ENCODE measurements at regions not wholly inside any gene's neighbourhood (a gene's known extent, or its start where the extent isn't known, plus 50 kb on each side); places are given as distances from the start of the nearest gene placed in this dataset.

DNA sequence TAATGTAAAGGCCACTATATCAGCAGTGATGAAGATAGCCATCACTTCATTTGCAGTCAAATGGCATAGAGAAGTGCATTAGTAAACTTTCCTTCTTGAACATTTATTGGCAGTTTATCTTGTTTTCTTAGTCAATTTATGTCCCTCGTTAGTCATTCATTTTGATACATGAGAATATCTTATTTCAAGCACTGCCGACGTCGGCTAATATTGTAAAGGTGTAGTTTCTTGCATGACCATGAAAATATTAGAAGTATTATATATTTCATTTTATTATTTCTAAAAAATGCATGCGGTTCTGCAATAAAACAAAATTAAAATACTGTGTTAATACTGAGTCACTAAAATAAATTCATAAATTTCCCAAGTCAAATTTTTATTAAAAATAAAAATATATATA, 751.6 kb upstream of the ROBO1 start:
- DNase-seq (ENCODE audit: low spot score in 2 of 2) = no peak
- H3K4me3 ChIP-seq (ENCODE audit: low read depth, poor library complexity, severe bottlenecking) = no peak overlapping the region
- whole genome bisulfite sequencing, 2 donors = 90 to 92% methylated on average over 5 of the region's 5 CpGs
- TF ChIP-seq POLR2A (IDR thresholded peaks at IDR 0.05) = no peak
- TF ChIP-seq, protein P1, sequence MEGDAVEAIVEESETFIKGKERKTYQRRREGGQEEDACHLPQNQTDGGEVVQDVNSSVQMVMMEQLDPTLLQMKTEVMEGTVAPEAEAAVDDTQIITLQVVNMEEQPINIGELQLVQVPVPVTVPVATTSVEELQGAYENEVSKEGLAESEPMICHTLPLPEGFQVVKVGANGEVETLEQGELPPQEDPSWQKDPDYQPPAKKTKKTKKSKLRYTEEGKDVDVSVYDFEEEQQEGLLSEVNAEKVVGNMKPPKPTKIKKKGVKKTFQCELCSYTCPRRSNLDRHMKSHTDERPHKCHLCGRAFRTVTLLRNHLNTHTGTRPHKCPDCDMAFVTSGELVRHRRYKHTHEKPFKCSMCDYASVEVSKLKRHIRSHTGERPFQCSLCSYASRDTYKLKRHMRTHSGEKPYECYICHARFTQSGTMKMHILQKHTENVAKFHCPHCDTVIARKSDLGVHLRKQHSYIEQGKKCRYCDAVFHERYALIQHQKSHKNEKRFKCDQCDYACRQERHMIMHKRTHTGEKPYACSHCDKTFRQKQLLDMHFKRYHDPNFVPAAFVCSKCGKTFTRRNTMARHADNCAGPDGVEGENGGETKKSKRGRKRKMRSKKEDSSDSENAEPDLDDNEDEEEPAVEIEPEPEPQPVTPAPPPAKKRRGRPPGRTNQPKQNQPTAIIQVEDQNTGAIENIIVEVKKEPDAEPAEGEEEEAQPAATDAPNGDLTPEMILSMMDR (IDR thresholded peaks at IDR 0.05) = no peak
- intact Hi-C loops (cut with DNase I; ENCODE audit: low total_unique reads) = no loop called here

DNA sequence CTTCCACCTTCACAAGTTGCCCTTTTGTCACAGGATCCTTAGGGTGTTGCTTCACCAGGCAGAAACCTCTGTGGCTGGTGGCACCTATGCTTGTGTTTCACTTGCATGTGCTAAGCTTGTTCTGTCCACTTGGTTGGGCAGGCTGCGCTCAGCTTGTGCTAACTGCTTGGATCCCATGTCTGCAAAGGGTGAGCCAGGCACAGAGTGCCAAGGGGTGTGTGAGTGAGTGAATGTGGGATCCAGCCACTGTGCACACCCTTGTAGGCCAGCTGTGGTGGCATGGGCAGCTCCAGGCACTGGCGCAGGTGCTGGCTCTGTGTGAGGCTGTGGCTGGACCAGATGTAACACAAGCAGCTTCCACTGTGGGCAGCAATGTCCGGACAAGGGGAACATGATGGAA, 728.7 kb upstream of the ROBO1 start:
- no peak overlapping the region for H3K4me3 ChIP-seq (ENCODE audit: low read depth, poor library complexity, severe bottlenecking)
- TF ChIP-seq, protein P1 (IDR thresholded peaks at IDR 0.05) = no peak
- no peak for TF ChIP-seq POLR2A (IDR thresholded peaks at IDR 0.05)
- WGBS, 2 donors = 92 to 97% methylated on average over 3 of the region's 3 CpGs
- no peak for DNase-seq (ENCODE audit: low spot score in 2 of 2)
- intact Hi-C loops (cut with DNase I; ENCODE audit: low total_unique reads) = no loop called here

DNA sequence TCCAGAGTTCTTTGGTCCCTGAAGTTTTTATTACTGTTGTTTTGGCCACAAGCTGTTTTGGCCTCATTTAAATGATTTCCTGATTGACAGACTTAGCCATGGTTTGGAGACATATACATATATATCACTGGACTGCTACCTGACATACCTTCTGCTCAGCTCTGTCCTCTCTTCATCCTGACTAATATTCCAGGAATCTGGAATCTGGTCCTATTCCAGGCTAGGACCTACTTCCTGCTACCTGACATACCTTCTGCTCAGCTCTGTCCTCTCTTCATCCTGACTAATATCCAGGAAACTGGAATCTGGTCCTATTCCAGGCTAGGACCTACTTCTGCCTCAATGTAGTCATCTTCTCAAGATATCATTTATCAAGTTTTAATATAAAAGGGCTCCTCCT, 724.4 kb upstream of the ROBO1 start:
- H3K4me3 ChIP-seq (ENCODE audit: low read depth, poor library complexity, severe bottlenecking) = no peak overlapping the region
- no peak for TF ChIP-seq POLR2A (IDR thresholded peaks at IDR 0.05)
- TF ChIP-seq, protein P1 (IDR thresholded peaks at IDR 0.05) = no peak
- DNase-seq (ENCODE audit: low spot score in 2 of 2) = no peak
- intact Hi-C loops (cut with DNase I; ENCODE audit: low total_unique reads) = loop anchor here (5.0 kb wide), 1 partner anchor 485 kb away; no protein-coding TSS in a partner anchor

DNA sequence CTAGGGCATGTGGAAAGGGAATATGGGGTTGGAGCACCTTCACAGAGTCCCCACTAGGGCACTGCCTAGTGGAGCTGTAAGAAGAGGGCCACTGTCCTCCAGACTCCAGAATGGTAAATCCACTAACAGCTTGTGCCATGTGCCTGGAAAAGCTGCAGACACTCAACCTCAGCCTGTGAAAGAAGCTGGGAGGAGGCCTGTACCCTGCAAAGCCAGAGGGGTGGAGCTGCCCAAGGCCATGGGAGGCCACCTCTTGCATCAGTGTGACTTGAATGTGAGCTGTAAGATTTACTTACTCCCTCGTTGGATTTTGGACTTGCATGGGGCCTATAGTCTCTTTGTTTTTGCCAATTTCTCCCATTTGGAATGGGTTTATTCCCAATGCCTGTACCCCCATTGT, 705.2 kb upstream of the ROBO1 start:
- intact Hi-C loops (cut with DNase I; ENCODE audit: low total_unique reads) = no loop called here
- WGBS, 2 donors = 23 to 33% methylated on average over 1 of the region's 1 CpG

DNA sequence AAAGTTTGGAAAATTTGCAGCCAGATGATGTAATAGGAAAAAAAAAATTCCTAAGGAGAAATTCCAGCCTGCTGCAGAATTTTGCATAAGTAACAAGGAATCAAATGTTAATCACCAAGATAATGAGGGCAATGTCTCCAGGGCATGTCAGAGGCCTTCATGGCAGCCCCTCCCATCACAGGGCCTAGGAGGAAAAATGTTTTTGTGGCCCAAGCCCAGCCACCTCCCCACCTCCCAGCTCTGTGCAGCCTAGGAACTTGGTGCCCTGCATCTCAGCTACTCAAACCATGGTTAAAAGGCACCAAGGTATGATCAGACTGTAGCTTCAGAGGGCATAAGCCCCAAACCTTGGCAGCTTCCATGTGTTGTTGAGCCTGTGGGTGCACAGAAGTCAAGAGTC, 704.7 kb upstream of the ROBO1 start:
- TF ChIP-seq, protein P1 (IDR thresholded peaks at IDR 0.05) = no peak
- no peak for TF ChIP-seq POLR2A (IDR thresholded peaks at IDR 0.05)
- H3K4me3 ChIP-seq (ENCODE audit: low read depth, poor library complexity, severe bottlenecking) = no peak overlapping the region
- DNase-seq (ENCODE audit: low spot score in 2 of 2) = no peak
- intact Hi-C loops (cut with DNase I; ENCODE audit: low total_unique reads) = no loop called here

More for the DNA sequence above, 705.2 kb upstream of the ROBO1 start:
- TF ChIP-seq, protein P1 (IDR thresholded peaks at IDR 0.05) = no peak
- TF ChIP-seq POLR2A (IDR thresholded peaks at IDR 0.05) = no peak
- no peak overlapping the region for H3K4me3 ChIP-seq (ENCODE audit: low read depth, poor library complexity, severe bottlenecking)
- no peak for DNase-seq (ENCODE audit: low spot score in 2 of 2)

DNA sequence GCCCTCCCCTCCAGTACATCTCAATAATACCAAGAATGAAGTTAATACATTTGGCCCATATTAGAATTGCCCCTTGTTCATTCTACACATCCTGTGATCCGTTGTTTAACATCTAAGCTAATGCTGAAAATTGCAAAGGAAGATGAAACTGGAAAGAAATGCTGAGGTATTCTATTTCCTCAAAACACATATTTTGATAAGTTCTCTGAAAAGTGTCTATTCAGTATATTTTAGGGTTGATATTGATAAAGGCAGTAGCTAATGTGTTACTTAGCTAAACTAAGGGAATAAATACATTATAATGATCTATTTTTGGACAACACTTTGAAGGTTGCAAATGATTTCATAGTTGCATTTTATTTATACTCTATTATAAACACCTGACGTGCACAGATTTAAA, 702.6 kb upstream of the ROBO1 start:
- WGBS, 2 donors = 74 to 80% methylated on average over 2 of the region's 2 CpGs
- no peak for DNase-seq (ENCODE audit: low spot score in 2 of 2)
- no peak overlapping the region for H3K4me3 ChIP-seq (ENCODE audit: low read depth, poor library complexity, severe bottlenecking)
- no peak for TF ChIP-seq POLR2A (IDR thresholded peaks at IDR 0.05)
- TF ChIP-seq, protein P1 (IDR thresholded peaks at IDR 0.05) = no peak
- intact Hi-C loops (cut with DNase I; ENCODE audit: low total_unique reads) = no loop called here
